A673 (cell line): ENCODE measurements at regions not wholly inside any gene's neighbourhood (a gene's known extent, or its start where the extent isn't known, plus 50 kb on each side); places are given as distances from the start of the nearest gene placed in this dataset.

Experiments
- CTCF ChIP-seq: fragments of 300-800, 200-600 bp; sonication (generic); conservative IDR thresholded peaks from 2 replicates; pipeline ENCODE4 v1.5.1; 2017; ENCODE audit warnings: low read depth, mild to moderate bottlenecking, antibody characterized with exemption, low read length, moderate library complexity, mixed read lengths
- EZH2 ChIP-seq: fragments of 200-600 bp; sonication (generic); IDR thresholded peaks from 2 replicates; pipeline ENCODE4 v1.6.1; 2017; ENCODE audit warnings: borderline replicate concordance, low read depth, mild to moderate bottlenecking, mixed read lengths, antibody characterized with exemption, low read length; ENCODE audit not compliant: poor library complexity, severe bottlenecking

GRCh38 chr2:236863729-236864126, 222.0 kb upstream of the COPS8 start:
- TF ChIP-seq CTCF, result no peak
- no peak for TF ChIP-seq EZH2
